ENCODE measurements at regions not wholly inside any gene's neighbourhood (a gene's known extent, or its start where the extent isn't known, plus 50 kb on each side); places are given as distances from the start of the nearest gene placed in this dataset.
A peak's percentile ranks its signal among the peaks of the same experiment; 100 is the strongest.

GRCh38 chr7:110084181-110084807 is 1006.6 kb upstream of the LRRN3 start:
- DNase-seq = no peak

DNA sequence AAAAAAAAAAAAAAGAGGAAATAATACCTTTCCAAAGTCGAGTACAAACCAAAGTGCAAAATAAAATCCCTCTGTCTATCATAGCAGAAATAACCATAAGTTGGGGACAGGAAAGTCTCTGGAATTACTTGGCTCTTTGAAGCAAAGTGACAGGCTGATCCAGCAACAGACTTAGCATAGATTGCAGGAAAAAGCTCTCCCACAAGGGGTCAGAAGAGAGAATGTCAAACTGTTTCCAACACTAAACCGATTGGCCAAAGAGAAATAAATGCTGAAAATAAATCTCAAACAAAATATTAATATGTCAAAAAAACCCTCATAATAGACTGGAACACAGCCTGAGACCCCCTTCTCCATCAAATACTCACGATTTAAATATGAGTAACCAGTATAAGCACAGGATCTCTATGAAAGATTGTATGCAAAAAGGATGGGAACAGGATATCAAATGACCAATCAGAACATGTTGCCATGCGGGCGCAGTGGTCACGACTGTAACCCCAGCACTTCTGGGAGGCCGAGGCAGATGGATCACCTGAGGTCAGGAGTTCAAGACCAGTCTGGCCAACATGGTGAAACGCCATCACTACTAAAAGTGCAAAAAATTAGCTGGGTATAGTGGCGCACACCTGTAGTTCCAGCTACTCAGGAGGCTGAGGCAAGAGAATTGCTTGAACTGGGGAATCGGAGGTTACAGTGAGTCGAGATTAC is 1000.7 kb upstream of the LRRN3 start:
- DNase-seq = no peak

DNA sequence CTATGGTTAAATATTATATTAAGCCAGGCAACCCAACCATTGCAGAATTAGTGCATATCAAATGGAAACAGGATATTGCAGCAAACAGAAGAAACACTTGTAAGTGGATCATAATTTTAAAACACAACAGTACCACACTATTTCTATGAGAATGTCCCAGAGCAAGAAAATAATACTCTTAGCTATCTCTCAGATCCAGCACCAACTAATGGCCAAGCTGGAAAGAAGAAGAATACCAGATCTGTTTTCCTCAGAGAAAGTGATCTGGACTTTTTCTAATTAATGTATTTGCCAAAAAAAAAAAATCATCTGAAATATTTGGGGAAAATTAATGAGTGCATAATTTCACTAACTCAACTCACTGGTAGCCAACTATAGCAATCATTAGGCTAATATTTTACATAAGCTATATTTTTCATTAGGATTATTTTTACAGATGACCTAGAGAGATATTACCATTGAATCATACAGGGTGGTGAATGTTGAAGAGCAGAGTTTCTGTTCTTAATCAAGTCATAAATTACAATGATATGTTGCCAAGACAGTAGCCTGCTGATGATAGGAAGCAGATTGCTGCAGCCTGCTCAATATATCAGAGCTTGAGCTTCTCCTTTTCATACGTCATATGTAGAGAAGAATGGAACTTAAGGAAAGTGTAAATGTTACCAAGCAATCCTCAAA is 995.4 kb upstream of the LRRN3 start:
- DNase-seq = no peak

- no peak for DNase-seq
These were observed 986.7 kb upstream of the LRRN3 start for GRCh38 chr7:110104243-110104642.

DNA sequence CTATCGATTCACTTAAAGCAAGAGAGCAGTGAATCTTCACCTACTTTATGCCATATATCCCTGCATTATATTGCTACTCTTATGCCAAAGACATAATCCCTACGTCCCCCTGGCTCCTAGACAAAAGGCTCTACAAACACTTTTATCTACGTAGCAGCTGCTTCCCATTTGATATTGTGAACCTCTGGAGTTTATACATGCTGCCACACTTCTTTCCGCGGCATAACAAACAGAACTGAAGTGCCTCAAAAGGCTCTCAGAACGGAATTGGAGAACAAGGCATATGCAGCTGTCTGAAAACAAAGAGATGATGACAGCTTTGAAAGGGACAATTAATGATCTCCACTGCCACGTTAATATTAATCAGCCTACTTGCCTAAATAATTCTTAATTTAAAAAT is 985.6 kb upstream of the LRRN3 start:
- DNase-seq = peak; percentile 96

- DNase-seq = peak; percentile 7
These were observed 985.1 kb upstream of the LRRN3 start for GRCh38 chr7:110105840-110106239.

GRCh38 chr7:110119883-110120581 is 970.9 kb upstream of the LRRN3 start:
- no peak for DNase-seq

- no peak for DNase-seq
These were observed 961.8 kb upstream of the LRRN3 start for GRCh38 chr7:110129159-110129558.

- DNase-seq = peak; percentile 5
These were observed 960.3 kb upstream of the LRRN3 start for GRCh38 chr7:110130669-110131068.

DNA sequence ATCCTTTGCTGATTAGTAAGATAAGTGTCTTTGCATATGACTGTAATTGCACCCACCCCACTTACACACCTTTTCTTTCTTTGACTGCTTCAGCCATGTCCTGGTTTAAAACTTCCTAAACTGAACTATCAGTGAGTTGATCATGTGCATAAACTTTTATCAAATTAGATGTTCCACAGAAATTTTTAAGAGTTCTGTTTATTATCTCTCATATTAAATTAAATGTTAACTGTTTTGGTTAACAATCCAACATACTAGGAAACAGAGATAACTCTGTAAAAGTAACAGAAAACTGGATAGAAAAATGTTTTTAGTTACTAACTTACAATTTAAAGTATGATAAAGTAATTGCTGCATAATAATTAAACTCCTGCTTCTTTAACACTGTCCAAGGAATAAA is 959.6 kb upstream of the LRRN3 start:
- DNase-seq = no peak

GRCh38 chr7:110139056-110139455 is 951.9 kb upstream of the LRRN3 start:
- no peak for DNase-seq

DNA sequence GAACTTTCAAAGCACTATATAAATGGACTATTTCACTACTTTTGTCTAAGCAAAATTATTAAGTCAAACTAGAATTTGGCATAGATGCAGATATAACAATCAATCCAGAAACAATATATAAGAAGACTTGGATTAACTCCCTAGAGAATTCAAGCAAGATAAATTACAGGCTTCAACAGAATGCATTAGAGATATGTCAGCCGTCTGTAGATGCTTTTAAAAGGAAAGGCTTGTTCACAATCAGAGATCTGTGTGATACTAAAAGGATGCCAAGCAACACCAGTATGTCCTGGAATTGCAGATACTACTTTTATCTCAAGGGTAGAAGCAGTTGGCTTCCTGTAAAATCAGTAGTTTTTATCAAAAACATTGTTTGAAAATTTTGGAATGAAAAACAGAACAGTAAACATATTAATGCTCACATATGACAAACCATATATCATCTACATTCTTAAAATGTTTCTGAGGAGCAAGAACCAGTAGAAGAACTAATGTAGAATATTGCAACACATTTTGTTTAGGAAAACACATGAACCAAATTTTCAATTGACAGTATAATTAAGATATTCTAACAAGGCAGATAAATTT is 947.9 kb upstream of the LRRN3 start:
- DNase-seq = no peak

- no peak for DNase-seq
These were observed 946.3 kb upstream of the LRRN3 start for GRCh38 chr7:110144599-110144998.

DNA sequence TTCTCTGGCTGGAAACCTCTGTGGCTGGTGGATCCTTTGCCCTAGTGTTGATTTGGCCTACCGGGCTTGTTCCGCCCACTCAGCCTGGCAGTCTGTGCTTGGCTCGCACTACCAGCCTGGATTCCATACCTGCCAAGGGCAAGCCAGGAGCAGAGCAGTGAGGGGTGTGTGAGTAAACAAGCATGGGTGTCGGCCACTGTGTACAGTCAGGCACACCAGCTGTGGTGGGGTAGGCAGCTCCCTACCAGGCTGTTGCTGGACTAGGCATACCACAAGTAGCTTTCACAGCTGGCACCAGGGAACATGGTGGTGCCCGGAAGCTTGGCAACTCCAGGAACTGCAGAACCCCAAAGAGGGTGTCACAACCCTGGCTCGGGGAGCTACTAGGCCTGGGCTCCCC is 942.9 kb upstream of the LRRN3 start:
- no peak for DNase-seq

DNA sequence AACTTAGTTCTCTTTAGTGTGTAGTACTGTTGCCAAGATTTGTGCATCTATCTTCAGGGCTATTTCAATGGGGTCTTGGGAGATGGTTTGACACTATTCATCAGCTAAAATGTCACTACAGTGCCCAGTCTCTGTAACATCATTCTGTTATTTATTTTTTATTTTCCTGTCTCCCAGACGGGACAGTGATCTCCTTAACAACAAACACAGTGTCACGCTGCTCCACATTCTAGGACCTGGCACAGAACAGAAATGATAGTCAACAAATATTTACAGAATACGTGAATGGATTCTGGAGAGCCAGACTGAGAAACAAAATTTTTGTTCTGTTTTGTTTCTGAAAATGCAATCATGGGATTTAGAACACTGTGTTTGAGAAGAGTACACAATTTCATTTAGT is 937.7 kb upstream of the LRRN3 start:
- DNase-seq = no peak

DNA sequence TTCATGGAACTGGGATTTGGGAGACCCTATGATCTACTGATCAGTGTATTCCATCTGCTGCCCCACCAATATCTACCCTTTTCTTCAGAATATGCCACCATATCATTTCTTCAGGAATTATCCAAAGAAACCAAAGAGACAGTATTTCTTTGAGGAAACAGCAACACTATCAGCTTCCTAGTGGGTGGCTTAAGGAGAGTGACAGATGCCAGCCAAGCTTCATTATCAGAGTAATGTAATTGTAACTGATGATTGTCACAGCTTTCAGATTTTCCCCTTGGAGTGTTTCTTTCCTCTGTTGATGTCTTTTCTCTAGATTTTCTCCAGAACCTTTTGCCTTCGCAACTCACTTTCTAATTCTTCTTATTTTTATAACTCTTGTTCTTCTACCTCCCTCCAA is 934.4 kb upstream of the LRRN3 start:
- no peak for DNase-seq

DNA sequence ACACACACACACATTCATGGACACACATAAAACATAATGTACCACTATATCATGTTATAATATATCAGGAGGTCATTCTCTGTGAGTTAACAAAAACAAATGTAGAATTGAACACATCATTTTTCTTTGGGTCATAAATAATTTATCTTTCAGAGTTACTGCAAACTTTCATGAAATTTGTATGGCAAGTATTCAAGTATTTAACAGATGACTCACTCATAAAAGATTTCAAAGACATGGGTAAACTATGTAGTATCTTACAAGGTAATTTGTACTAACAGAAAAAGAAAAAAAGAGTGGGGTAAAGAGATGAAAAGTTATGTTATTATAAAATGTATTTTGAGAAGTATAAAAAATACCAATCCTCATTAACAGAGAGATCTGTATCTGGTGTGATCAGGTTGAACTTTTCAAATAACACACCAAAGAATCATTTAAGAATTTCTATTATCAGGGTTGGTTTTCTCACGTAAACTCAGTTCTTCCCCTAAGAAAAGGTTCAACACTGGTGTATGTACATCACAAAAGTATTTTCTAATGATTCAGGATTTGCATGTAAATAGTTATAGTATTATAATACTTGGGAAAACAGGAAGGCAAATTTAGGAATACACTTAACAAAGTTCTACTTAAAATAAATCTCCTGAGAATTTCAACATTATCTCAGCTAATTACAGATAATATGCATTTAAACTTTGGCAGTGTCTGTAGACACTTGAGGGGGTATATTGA is 933.1 kb upstream of the LRRN3 start:
- DNase-seq = no peak

- no peak for DNase-seq
These were observed 922.9 kb upstream of the LRRN3 start for GRCh38 chr7:110168010-110168409.

- no peak for DNase-seq
These were observed 920.1 kb upstream of the LRRN3 start for GRCh38 chr7:110170841-110171240.

DNA sequence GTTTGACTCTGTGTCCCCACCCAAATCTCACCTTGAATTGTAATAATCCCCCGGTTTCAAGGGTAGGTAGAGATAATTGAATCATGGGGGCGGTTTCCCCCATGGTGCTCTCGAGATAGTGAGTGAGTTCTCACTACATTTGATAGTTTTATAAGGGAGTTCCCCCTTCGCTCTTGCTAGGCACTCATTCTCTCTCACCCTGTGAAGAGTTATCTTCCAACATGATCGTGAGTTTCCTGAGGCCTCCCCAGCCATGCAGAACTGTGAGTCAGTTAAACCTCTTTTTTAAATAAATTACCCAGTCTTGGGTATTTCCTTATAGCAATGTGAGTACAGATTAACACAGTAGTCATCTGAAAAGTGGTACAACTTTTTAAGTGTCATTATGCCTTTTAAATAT is 913.5 kb upstream of the LRRN3 start:
- no peak for DNase-seq

DNA sequence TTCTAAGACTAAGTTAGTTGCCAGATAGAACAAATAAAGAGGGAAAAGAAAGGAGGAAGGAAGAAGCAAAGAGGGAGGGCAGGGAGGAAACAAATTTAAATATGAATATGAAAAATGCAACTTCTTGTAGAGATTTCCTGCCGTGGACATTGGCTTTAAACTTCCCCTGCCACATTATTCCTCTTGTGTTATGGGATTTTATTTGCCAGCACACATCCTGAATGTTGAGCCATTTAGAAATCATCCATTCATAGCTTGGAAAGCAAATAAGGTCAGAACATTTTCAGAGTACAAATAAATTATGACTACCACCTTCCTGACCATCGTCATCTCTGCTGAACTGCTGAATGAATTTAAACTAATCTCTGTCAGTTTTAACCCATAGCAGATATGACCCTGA is 911.9 kb upstream of the LRRN3 start:
- no peak for DNase-seq

DNA sequence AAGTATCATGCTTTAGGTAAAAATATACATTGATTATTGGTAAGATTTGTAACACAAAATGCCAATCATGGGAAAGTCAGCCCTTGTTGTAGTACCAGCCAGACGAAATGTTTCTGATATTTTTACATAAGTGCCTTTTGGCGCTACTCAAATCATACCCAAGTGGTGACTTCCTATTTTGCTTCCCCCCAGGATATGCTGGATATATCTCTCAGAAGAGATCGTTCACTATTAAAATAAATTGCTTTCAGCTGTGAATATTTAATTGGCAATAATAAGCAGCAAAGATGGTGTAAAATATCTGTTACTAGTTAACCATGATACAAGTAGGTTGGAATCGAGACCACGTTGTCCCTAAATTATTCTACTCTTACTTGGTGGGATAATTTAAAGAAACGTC is 909.2 kb upstream of the LRRN3 start:
- DNase-seq = no peak

DNA sequence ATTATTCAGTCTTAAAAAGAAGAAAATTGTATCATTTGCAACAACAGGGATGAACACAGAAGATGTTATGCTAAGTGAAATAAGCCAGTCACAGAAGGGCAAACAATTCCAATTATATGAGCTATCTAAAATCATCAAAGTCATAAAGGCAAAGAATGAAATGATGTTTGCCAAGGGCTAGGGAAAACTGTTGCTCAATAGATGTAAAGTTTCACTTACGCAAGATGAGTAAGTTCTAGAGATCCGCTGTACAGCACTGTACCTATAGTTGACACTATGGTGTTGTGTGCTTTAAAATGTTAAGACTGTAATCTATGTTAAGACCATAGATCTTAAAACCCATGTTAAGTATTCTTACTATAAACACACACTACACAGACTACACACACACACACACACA is 904.6 kb upstream of the LRRN3 start:
- DNase-seq = no peak
